ENCODE measurements at regions not wholly inside any gene's neighbourhood (a gene's known extent, or its start where the extent isn't known, plus 50 kb on each side); places are given as distances from the start of the nearest gene placed in this dataset.

GRCh38 chr2:88834376-88834775, 142.9 kb downstream of the RPIA start:
- DNase-seq (ENCODE audit: low spot score): no peak

- DNase-seq (ENCODE audit: low spot score): no peak
Measured at GRCh38 chr2:88834866-88835265, 143.4 kb downstream of the RPIA start.

- DNase-seq (ENCODE audit: low spot score): no peak
Measured at GRCh38 chr2:88835726-88836125, 144.3 kb downstream of the RPIA start.

- DNase-seq (ENCODE audit: low spot score): no peak
Measured at GRCh38 chr2:88836351-88836750, 144.9 kb downstream of the RPIA start.

- DNase-seq (ENCODE audit: low spot score): no peak
Measured at GRCh38 chr2:88837511-88838160, 146.2 kb downstream of the RPIA start.

GRCh38 chr2:88838165-88838635, 146.7 kb downstream of the RPIA start:
- no peak for DNase-seq (ENCODE audit: low spot score)

- no peak for DNase-seq (ENCODE audit: low spot score)
Measured at GRCh38 chr2:88841224-88841929, 149.9 kb downstream of the RPIA start.

GRCh38 chr2:88842656-88843460, 151.4 kb downstream of the RPIA start:
- DNase-seq (ENCODE audit: low spot score): no peak

GRCh38 chr2:88843651-88844050, 152.2 kb downstream of the RPIA start:
- no peak for DNase-seq (ENCODE audit: low spot score)

- no peak for DNase-seq (ENCODE audit: low spot score)
Measured at GRCh38 chr2:88844960-88845359, 153.5 kb downstream of the RPIA start.

GRCh38 chr2:88845772-88846661, 154.5 kb downstream of the RPIA start:
- DNase-seq (ENCODE audit: low spot score): no peak

GRCh38 chr2:88852753-88853402, 161.4 kb downstream of the RPIA start:
- no peak for DNase-seq (ENCODE audit: low spot score)

- no peak for DNase-seq (ENCODE audit: low spot score)
Measured at GRCh38 chr2:88853403-88853790, 161.9 kb downstream of the RPIA start.

- DNase-seq (ENCODE audit: low spot score): no peak
Measured at GRCh38 chr2:88854528-88854927, 163.1 kb downstream of the RPIA start.

GRCh38 chr2:88855620-88856408, 164.3 kb downstream of the RPIA start:
- DNase-seq (ENCODE audit: low spot score): no peak

GRCh38 chr2:88856409-88857135, 165.1 kb downstream of the RPIA start:
- no peak for DNase-seq (ENCODE audit: low spot score)

GRCh38 chr2:88857274-88857741, 165.8 kb downstream of the RPIA start:
- DNase-seq (ENCODE audit: low spot score): peak; percentile 23

- no peak for DNase-seq (ENCODE audit: low spot score)
Measured at GRCh38 chr2:88857951-88858411, 166.5 kb downstream of the RPIA start.

GRCh38 chr2:88859461-88859860, 168.0 kb downstream of the RPIA start:
- DNase-seq (ENCODE audit: low spot score): no peak

Measured in SW480 (cell line).